Neural progenitor cell (in vitro differentiated cells): ENCODE measurements at regions not wholly inside any gene's neighbourhood (a gene's known extent, or its start where the extent isn't known, plus 50 kb on each side); places are given as distances from the start of the nearest gene placed in this dataset.

ENCODE experiments used
- DNase-seq: peaks from one replicate; pipeline ENCODE4 v3.0.0-alpha.2; 2016; ENCODE audit warnings: low spot score
- H2AFZ ChIP-seq: fragments of 200-600 bp; sonication (generic); replicated peaks from 2 replicates; pipeline ENCODE4 v1.6.1; 2016; ENCODE audit warnings: antibody characterized with exemption
- H3F3A ChIP-seq: fragments of 200-600 bp; sonication (generic); 2 replicates; pipeline ENCODE4 v1.6.1; 2016; ENCODE audit warnings: antibody characterized with exemption, low read depth
- H3K27ac ChIP-seq: fragments of 200-600 bp; sonication (generic); 2 replicates; pipeline ENCODE4 v1.5.1; 2016; ENCODE audit warnings: mild to moderate bottlenecking
- H3K27me3 ChIP-seq: fragments of 200-600 bp; sonication (generic); 2 replicates; pipeline ENCODE4 v1.6.1; 2016; ENCODE audit warnings: mild to moderate bottlenecking, moderate library complexity
- H3K36me3 ChIP-seq: fragments of 200-600 bp; sonication (generic); 2 replicates; pipeline ENCODE4 v1.5.1; 2016
- H3K4me1 ChIP-seq: fragments of 200-600 bp; sonication (generic); 2 replicates; pipeline ENCODE4 v1.6.1; 2016; ENCODE audit warnings: mixed run types
- H3K4me2 ChIP-seq: fragments of 200-600 bp; sonication (generic); 2 replicates; pipeline ENCODE4 v1.6.1; 2016
- H3K4me3 ChIP-seq: fragments of 200-600 bp; sonication (generic); 2 replicates; pipeline ENCODE4 v1.5.1; 2016
- H3K79me2 ChIP-seq: fragments of 200-600 bp; sonication (generic); 2 replicates; pipeline ENCODE4 v1.6.1; 2016; ENCODE audit warnings: low read depth
- H3K9ac ChIP-seq: fragments of 200-600 bp; sonication (generic); 2 replicates; pipeline ENCODE4 v1.6.1; 2016
- H3K9me3 ChIP-seq: fragments of 200-600 bp; sonication (generic); 2 replicates; pipeline ENCODE4 v1.5.1; 2016; ENCODE audit warnings: low read depth
- H4K20me1 ChIP-seq: fragments of 200-600 bp; sonication (generic); 2 replicates; pipeline ENCODE4 v1.6.1; 2016; ENCODE audit warnings: low read depth
- H3K27ac Mint-ChIP-seq: 3 replicates; pipeline ENCODE4 v1.8.0; 2021; ENCODE audit warnings: mixed read lengths
- H3K27me3 Mint-ChIP-seq: 2 replicates; pipeline ENCODE4 v1.8.0; 2022; ENCODE audit warnings: low read depth, mild to moderate bottlenecking, inconsistent platforms, moderate library complexity, mixed read lengths; ENCODE audit not compliant: insufficient read depth
- H3K36me3 Mint-ChIP-seq: 3 replicates; pipeline ENCODE4 v1.8.0; 2021; ENCODE audit warnings: mixed read lengths
- H3K4me1 Mint-ChIP-seq: 3 replicates; pipeline ENCODE4 v1.8.0; 2021; ENCODE audit warnings: mixed read lengths
- H3K4me3 Mint-ChIP-seq: 3 replicates; pipeline ENCODE4 v1.8.0; 2021; ENCODE audit warnings: mild to moderate bottlenecking, moderate library complexity, mixed read lengths
- H3K9me3 Mint-ChIP-seq: 3 replicates; pipeline ENCODE4 v1.8.0; 2020; ENCODE audit warnings: mixed read lengths
- EZH2 ChIP-seq: fragments of 200-600 bp; sonication (generic); IDR thresholded peaks from 2 replicates; pipeline ENCODE4 v1.6.1; 2017; ENCODE audit warnings: antibody characterized with exemption, mild to moderate bottlenecking, moderate library complexity
- EZH2phosphoT487 ChIP-seq: fragments of 200-600 bp; sonication (generic); IDR thresholded peaks from 2 replicates; pipeline ENCODE4 v1.6.1; 2017; ENCODE audit warnings: antibody characterized with exemption
- TF ChIP-seq, protein P1 (sequence below): fragments of 200-600 bp; sonication (generic); IDR thresholded peaks from 2 replicates; pipeline ENCODE4 v1.5.1; 2017; ENCODE audit warnings: antibody characterized with exemption, mild to moderate bottlenecking

DNA sequence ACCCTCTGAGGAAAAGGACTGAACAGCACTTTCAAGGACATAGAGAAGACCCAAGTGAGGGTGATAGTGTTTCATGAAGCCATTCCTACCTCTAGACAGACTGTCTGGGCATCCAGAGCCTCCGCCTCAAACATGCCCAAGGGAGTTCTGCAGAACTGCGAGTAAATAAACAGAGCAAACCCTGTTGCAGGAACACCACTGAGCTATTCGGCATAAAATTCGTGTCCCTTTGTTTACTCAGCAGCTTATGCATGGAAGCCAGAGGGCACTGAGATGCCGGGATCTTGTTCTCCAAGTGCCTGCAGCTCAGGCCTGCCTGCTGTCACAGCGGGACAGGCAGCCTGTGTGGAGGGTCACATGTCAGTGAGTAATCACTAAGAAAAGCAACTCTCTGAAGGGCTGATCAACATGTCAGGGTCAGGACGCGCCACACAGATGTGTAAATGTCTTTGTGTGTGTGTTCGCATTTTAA lies 164.9 kb upstream of the HEY2 start:
- H3K27me3 Mint-ChIP-seq: peaks cover 2% of the 10 kb centered on the region

DNA sequence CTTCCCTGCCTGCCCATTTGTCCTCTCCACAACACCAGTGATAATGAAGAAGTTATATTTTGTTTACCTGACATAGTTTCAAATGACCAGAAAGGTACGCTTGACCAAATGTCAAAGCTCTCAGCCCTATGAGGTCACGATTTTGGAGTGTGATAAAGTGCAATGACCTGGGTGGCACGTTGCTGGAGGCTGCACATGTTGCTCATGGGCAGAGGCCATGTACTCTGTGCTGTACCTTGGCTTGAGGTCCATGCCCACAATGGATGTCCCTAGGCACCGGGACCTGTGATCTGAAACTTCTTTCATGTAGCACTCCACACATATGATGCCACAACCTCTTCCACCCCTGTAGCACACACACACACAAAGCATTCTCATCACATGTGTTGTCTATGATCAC lies 164.0 kb upstream of the HEY2 start:
- Histone ChIP-seq H3K9ac (no peak overlapping the region), H3K27me3 (no peaks in the 10 kb centered on the region), H3K36me3 (no peaks in the 10 kb centered on the region), H3K4me3 (no peak overlapping the region), H4K20me1 (no peaks in the 10 kb centered on the region), H3K79me2 (no peaks in the 10 kb centered on the region), H3K4me2 (no peak overlapping the region), H3K9me3 (no peaks in the 10 kb centered on the region), H2AFZ (no peak overlapping the region), H3K4me1 (peaks cover 5% of the 10 kb centered on the region), H3K27ac (no peak overlapping the region), H3F3A (no peaks in the 10 kb centered on the region)
- peaks cover 43% of the 10 kb centered on the region for H3K4me1 Mint-ChIP-seq
- H3K36me3 Mint-ChIP-seq: no peaks in the 10 kb centered on the region
- DNase-seq: no peak
- no peak overlapping the region for H3K27ac Mint-ChIP-seq
- H3K27me3 Mint-ChIP-seq: peaks cover 4% of the 10 kb centered on the region
- TF ChIP-seq EZH2phosphoT487: no peak
- TF ChIP-seq, protein P1, sequence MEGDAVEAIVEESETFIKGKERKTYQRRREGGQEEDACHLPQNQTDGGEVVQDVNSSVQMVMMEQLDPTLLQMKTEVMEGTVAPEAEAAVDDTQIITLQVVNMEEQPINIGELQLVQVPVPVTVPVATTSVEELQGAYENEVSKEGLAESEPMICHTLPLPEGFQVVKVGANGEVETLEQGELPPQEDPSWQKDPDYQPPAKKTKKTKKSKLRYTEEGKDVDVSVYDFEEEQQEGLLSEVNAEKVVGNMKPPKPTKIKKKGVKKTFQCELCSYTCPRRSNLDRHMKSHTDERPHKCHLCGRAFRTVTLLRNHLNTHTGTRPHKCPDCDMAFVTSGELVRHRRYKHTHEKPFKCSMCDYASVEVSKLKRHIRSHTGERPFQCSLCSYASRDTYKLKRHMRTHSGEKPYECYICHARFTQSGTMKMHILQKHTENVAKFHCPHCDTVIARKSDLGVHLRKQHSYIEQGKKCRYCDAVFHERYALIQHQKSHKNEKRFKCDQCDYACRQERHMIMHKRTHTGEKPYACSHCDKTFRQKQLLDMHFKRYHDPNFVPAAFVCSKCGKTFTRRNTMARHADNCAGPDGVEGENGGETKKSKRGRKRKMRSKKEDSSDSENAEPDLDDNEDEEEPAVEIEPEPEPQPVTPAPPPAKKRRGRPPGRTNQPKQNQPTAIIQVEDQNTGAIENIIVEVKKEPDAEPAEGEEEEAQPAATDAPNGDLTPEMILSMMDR: no peak
- no peak overlapping the region for H3K4me3 Mint-ChIP-seq
- no peaks in the 10 kb centered on the region for H3K9me3 Mint-ChIP-seq

More for the DNA sequence above, 164.9 kb upstream of the HEY2 start:
- no peak overlapping the region for H3K4me3 ChIP-seq
- H3F3A ChIP-seq: no peaks in the 10 kb centered on the region
- H3K27me3 ChIP-seq: no peaks in the 10 kb centered on the region
- no peaks in the 10 kb centered on the region for H3K79me2 ChIP-seq
- H3K36me3 Mint-ChIP-seq: no peaks in the 10 kb centered on the region
- H3K27ac Mint-ChIP-seq: peak overlapping the region; percentile 47
- no peak overlapping the region for H3K9ac ChIP-seq
- H3K4me2 ChIP-seq: peak overlapping the region; percentile 46
- H3K27ac ChIP-seq: no peak overlapping the region
- peak; percentile 83 for DNase-seq
- TF ChIP-seq, protein P1: peak; percentile 4
- TF ChIP-seq EZH2 (no peak), EZH2phosphoT487 (no peak)
- peak overlapping the region; percentile 25 for H3K4me3 Mint-ChIP-seq
- H3K9me3 Mint-ChIP-seq: no peaks in the 10 kb centered on the region
- H3K36me3 ChIP-seq: no peaks in the 10 kb centered on the region
- H3K9me3 ChIP-seq: no peaks in the 10 kb centered on the region
- peaks cover 5% of the 10 kb centered on the region for H3K4me1 ChIP-seq
- no peaks in the 10 kb centered on the region for H4K20me1 ChIP-seq
- no peak overlapping the region for H2AFZ ChIP-seq
- H3K4me1 Mint-ChIP-seq: peaks cover 43% of the 10 kb centered on the region

DNA sequence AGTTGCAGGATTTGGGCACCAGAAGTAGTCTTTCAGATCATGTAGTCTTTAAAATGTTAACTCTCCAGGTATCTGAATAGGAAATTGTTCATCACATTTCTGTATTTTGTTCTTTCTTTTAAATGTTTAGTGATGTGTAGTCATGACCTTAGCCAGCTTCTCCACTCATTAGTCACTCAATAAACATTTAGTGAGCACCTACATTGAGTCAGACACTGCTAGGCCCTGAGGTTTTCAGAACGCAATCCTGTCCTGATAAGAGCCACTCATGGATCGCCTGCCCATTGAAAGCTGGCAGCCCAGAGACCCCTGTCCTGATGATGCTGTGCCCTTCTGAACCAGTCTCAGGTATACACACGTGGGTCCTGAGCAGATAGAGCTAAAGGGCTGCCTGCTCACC lies 163.4 kb upstream of the HEY2 start:
- Histone ChIP-seq H3K79me2 (no peaks in the 10 kb centered on the region), H3K27me3 (no peaks in the 10 kb centered on the region), H3K4me2 (no peak overlapping the region), H3K9me3 (no peaks in the 10 kb centered on the region), H3F3A (no peaks in the 10 kb centered on the region), H3K4me1 (peaks cover 5% of the 10 kb centered on the region), H3K36me3 (no peaks in the 10 kb centered on the region), H3K27ac (no peak overlapping the region), H3K4me3 (no peak overlapping the region), H2AFZ (no peak overlapping the region), H4K20me1 (no peaks in the 10 kb centered on the region), H3K9ac (no peak overlapping the region)
- no peaks in the 10 kb centered on the region for H3K9me3 Mint-ChIP-seq
- H3K27me3 Mint-ChIP-seq: peaks cover 4% of the 10 kb centered on the region
- H3K27ac Mint-ChIP-seq: no peak overlapping the region
- H3K36me3 Mint-ChIP-seq: no peaks in the 10 kb centered on the region
- peaks cover 43% of the 10 kb centered on the region for H3K4me1 Mint-ChIP-seq
- no peak for TF ChIP-seq EZH2
- TF ChIP-seq, protein P1: no peak
- no peak for TF ChIP-seq EZH2phosphoT487
- H3K4me3 Mint-ChIP-seq: no peak overlapping the region
- DNase-seq: no peak
